Testis (tissue), 2 donors: ENCODE measurements at regions not wholly inside any gene's neighbourhood (a gene's known extent, or its start where the extent isn't known, plus 50 kb on each side); places are given as distances from the start of the nearest gene placed in this dataset.

Experiments
- CTCF ChIP-seq, 3 experiments: fragments of 450-650 bp in 2 of 3; fragments of 200-600 bp in 1 of 3; sonication (generic) in 1 of 3; IDR thresholded peaks; one replicate each; pipeline ENCODE4 v1.5.1; 2016 to 2019; ENCODE audit warnings: antibody characterized with exemption in 3 of 3, mild to moderate bottlenecking in 2 of 3, moderate library complexity in 1 of 3
- POLR2A ChIP-seq: fragments of 450-650 bp; IDR thresholded peaks from one replicate; pipeline ENCODE4 v1.6.1; 2017; ENCODE audit warnings: antibody characterized with exemption, mild to moderate bottlenecking, moderate library complexity

GRCh38 chr2:160920791-160921303 lies 239.4 kb upstream of the TANK start:
- TF ChIP-seq CTCF (IDR thresholded peaks at IDR 0.05) = no peak
- TF ChIP-seq POLR2A = no peak
